HEK293T (cell line): ENCODE measurements at regions not wholly inside any gene's neighbourhood (a gene's known extent, or its start where the extent isn't known, plus 50 kb on each side); places are given as distances from the start of the nearest gene placed in this dataset.
"Not testable (repeated sequence)": the region's sequence is repeated elsewhere in the genome, so short reads cannot be mapped to it uniquely, and the experiment has no call there.

Source experiments
- CTCF ChIA-PET: fragments of 350-600 bp; formaldehyde crosslinking; extraction: SDS; loops from one replicate; lab custom pipeline; 2021; ENCODE audit warnings: antibody characterized with exemption, inconsistent platforms; lab: Yijun Ruan, JAX
- POLR2A ChIA-PET: fragments of 350-600 bp; formaldehyde crosslinking; extraction: SDS; loops from one replicate; lab custom pipeline; 2020; ENCODE audit warnings: antibody characterized with exemption, inconsistent platforms; lab: Yijun Ruan, JAX
- DNase-seq: peaks from one replicate; pipeline ENCODE4 v3.0.0; 2012; ENCODE audit warnings: mixed read lengths; ENCODE audit errors: extremely low spot score
- ARNT ChIP-seq: fragments of 450-650 bp; IDR thresholded peaks from 2 replicates; pipeline ENCODE4 v1.6.1; 2017; ENCODE audit warnings: mild to moderate bottlenecking
- BHLHE40 ChIP-seq: fragments of 450-650 bp; IDR thresholded peaks from 2 replicates; pipeline ENCODE4 v1.6.1; 2016; ENCODE audit warnings: mild to moderate bottlenecking, moderate library complexity, borderline replicate concordance
- CTBP1 ChIP-seq: fragments of 450-650 bp; IDR thresholded peaks from 2 replicates; pipeline ENCODE4 v1.6.1; 2016; ENCODE audit warnings: borderline replicate concordance
- ELF4 ChIP-seq: fragments of 450-650 bp; IDR thresholded peaks from 2 replicates; pipeline ENCODE4 v1.6.1; 2017; ENCODE audit warnings: antibody characterized with exemption
- FOXA1 ChIP-seq: fragments of 450-650 bp; IDR thresholded peaks from 2 replicates; pipeline ENCODE4 v1.6.1; 2016; ENCODE audit warnings: mild to moderate bottlenecking
- FOXK2 ChIP-seq: fragments of 450-650 bp; IDR thresholded peaks from 2 replicates; pipeline ENCODE4 v1.6.1; 2016; ENCODE audit warnings: mild to moderate bottlenecking
- FOXM1 ChIP-seq: fragments of 450-650 bp; IDR thresholded peaks from 2 replicates; pipeline ENCODE4 v1.6.1; 2017; ENCODE audit warnings: mild to moderate bottlenecking, borderline replicate concordance
- HDGF ChIP-seq: fragments of 450-650 bp; IDR thresholded peaks from 2 replicates; pipeline ENCODE4 v1.6.1; 2017; ENCODE audit warnings: antibody characterized with exemption, borderline replicate concordance
- L3MBTL2 ChIP-seq: fragments of 450-650 bp; conservative IDR thresholded peaks from 2 replicates; pipeline ENCODE4 v1.6.1; 2016; ENCODE audit warnings: mild to moderate bottlenecking
- LEF1 ChIP-seq: fragments of 450-650 bp; IDR thresholded peaks from 2 replicates; pipeline ENCODE4 v1.6.1; 2017; ENCODE audit warnings: mild to moderate bottlenecking, borderline replicate concordance
- NFRKB ChIP-seq: fragments of 450-650 bp; IDR thresholded peaks from 2 replicates; pipeline ENCODE4 v1.6.1; 2016; ENCODE audit warnings: mild to moderate bottlenecking, moderate library complexity
- PKNOX1 ChIP-seq: fragments of 450-650 bp; IDR thresholded peaks from 2 replicates; pipeline ENCODE4 v1.6.1; 2016
- SP1 ChIP-seq: fragments of 450-650 bp; IDR thresholded peaks from 2 replicates; pipeline ENCODE4 v1.6.1; 2017
- SUZ12 ChIP-seq: fragments of 450-650 bp; IDR thresholded peaks from 2 replicates; pipeline ENCODE4 v1.6.1; 2016; ENCODE audit warnings: mild to moderate bottlenecking
- TARDBP ChIP-seq: fragments of 450-650 bp; IDR thresholded peaks from 2 replicates; pipeline ENCODE4 v1.6.1; 2016
- ZNF384 ChIP-seq: fragments of 450-650 bp; IDR thresholded peaks from 2 replicates; pipeline ENCODE4 v1.6.1; 2016

- POLR2A ChIA-PET: no interaction called here
- TF ChIP-seq L3MBTL2 (no peak), FOXA1 (no peak), NFRKB (no peak), SP1 (no peak), CTBP1 (no peak), FOXK2 (no peak), TARDBP (no peak), FOXM1 (no peak), SUZ12 (no peak), ZNF384 (no peak), ARNT (no peak), LEF1 (no peak), PKNOX1 (no peak), BHLHE40 (no peak), ELF4 (no peak), HDGF (no peak)
- CTCF ChIA-PET: no interaction called here
- DNase-seq: no peak
These were observed 859.1 kb upstream of the ARRDC3 start for GRCh38 chr5:92242170-92242569.

DNA sequence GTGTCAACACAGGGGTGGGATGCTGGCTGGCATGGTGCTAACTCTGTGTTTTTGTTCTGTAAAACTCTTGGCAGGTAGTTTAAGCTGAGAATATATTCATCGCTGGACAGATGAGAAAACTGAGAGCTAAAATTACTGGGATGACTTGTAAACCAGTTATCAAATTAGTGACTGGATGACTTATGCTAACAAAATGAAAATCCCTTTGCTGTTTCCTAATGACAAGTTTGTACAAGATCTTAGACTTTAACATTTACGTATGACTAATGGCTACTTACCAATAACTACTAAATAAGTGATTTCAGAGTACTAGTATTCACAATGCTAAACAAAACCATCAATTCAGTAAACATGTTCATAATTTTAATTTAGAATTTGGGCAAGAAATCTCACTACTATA is 854.8 kb upstream of the ARRDC3 start:
- ChIA-PET POLR2A (no interaction called here), CTCF (no interaction called here)
- TF ChIP-seq CTBP1: no peak
- TF ChIP-seq SP1: no peak
- TF ChIP-seq FOXA1: no peak
- no peak for TF ChIP-seq FOXK2
- no peak for TF ChIP-seq LEF1
- TF ChIP-seq ARNT: no peak
- no peak for TF ChIP-seq L3MBTL2
- TF ChIP-seq TARDBP: no peak
- TF ChIP-seq FOXM1: no peak
- no peak for TF ChIP-seq SUZ12
- TF ChIP-seq ELF4: no peak
- TF ChIP-seq PKNOX1: no peak
- TF ChIP-seq HDGF: no peak
- no peak for TF ChIP-seq BHLHE40
- no peak for TF ChIP-seq ZNF384
- no peak for TF ChIP-seq NFRKB
- no peak for DNase-seq

DNA sequence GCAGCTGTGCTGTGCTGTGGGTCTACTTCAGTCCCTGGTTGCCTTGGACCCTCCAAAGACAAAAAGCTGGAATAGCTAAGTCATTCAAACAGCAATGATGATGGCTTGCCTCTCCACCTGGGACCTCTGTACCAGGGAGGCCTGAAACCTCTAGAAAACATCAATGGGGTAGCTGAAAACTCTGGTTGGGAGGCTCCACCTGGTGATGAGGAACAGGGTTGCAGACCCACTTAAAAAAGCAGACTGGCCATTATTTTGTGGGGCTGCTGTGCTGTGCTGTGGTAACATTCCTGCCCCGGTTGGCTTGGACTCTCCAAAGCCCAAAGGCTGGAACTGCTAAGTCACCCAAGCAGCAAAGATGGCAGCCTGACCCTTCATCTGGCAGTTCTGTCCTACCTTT is 839.3 kb upstream of the ARRDC3 start:
- CTCF ChIA-PET: no interaction called here

GRCh38 chr5:92216852-92217251 is 833.7 kb upstream of the ARRDC3 start:
- CTCF ChIA-PET, POLR2A ChIA-PET: not testable (repeated sequence)

More for the DNA sequence above, 839.3 kb upstream of the ARRDC3 start:
- POLR2A ChIA-PET: no interaction called here
- DNase-seq: no peak
- TF ChIP-seq HDGF: no peak

DNA sequence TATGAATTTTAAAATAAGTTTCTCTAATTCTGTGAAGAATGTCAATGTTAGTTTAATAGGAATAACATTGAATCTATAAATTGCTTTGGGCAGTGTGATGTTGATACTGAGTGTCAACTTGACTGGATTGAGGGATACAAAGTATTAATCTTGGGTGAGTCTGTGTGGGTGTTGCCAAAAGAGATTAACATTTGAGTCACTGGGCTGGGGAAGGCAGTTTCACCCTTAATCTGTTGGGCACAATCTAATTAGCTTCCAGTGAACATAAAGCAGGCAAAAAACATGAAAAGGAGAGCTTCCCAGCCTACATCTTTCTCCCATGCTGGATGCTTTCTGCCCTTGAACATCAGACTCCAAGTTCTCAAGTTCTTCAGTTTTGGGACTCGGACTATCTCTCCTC is 832.0 kb upstream of the ARRDC3 start:
- POLR2A ChIA-PET: no interaction called here
- TF ChIP-seq PKNOX1 (no peak), BHLHE40 (no peak), CTBP1 (no peak), NFRKB (no peak), L3MBTL2 (no peak)
- DNase-seq: no peak
- CTCF ChIA-PET: no interaction called here

More at GRCh38 chr5:92216852-92217251, 833.7 kb upstream of the ARRDC3 start:
- DNase-seq: not testable (repeated sequence)

- ChIA-PET POLR2A (no interaction called here), CTCF (no interaction called here)
- TF ChIP-seq LEF1 (no peak), FOXK2 (no peak)
- no peak for DNase-seq
These were observed 825.1 kb upstream of the ARRDC3 start for GRCh38 chr5:92208265-92208664.

GRCh38 chr5:92207151-92207550 is 824.0 kb upstream of the ARRDC3 start:
- ChIA-PET CTCF (interaction anchor here (0.9 kb wide), 1 partner anchor 53 kb away, joined by 3 read pairs; no protein-coding TSS in a partner anchor), POLR2A (no interaction called here)
- no peak for DNase-seq
- TF ChIP-seq LEF1: no peak
- TF ChIP-seq FOXA1: no peak
- no peak for TF ChIP-seq BHLHE40
- TF ChIP-seq FOXK2: no peak

DNA sequence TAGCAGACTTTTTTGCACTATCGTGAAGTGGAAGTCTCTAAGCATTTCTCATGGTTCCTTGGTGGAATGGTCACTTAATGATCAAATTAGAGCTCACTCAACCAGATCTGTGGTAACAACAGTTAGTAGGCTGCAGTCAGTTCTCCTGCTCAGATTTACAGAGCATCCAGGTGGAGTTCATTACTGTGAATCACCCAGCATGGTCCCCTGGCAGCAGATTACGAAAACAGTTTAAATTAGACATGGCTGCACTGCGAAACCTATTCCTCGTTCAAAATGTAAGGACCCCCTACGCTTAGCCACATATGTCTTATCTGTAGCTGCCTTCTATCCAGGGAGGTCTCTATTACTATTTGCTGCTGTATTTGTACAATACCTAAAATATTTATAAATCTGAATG is 823.6 kb upstream of the ARRDC3 start:
- TF ChIP-seq BHLHE40 (no peak), HDGF (no peak), PKNOX1 (no peak), ZNF384 (no peak), FOXK2 (no peak), TARDBP (no peak), ARNT (no peak), SP1 (no peak), LEF1 (no peak), CTBP1 (no peak), FOXA1 (no peak)
- ChIA-PET CTCF (interaction anchor here (0.9 kb wide), 1 partner anchor 52 kb away, joined by 3 read pairs; no protein-coding TSS in a partner anchor), POLR2A (no interaction called here)
- no peak for DNase-seq

DNA sequence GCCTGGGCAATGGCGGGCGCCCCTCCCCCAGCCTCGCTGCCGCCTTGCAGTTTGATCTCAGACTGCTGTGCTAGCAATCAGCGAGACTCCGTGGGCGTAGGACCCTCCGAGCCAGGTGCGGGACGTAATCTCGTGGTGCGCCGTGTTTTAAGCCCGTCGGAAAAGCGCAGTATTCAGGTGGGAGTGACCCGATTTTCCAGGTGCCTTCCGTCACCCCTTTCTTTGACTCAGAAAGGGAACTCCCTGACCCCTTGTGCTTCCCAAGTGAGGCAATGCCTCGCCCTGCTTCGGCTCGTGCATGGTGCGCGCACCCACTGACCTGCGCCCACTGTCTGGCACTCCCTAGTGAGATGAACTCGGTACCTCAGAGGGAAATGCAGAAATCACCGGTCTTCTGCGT is 815.9 kb upstream of the ARRDC3 start:
- POLR2A ChIA-PET: not testable (repeated sequence)

More for the DNA sequence above, 815.9 kb upstream of the ARRDC3 start:
- DNase-seq, CTCF ChIA-PET: not testable (repeated sequence)
